Transverse colon (tissue), 4 donors: ENCODE measurements at regions not wholly inside any gene's neighbourhood (a gene's known extent, or its start where the extent isn't known, plus 50 kb on each side); places are given as distances from the start of the nearest gene placed in this dataset.

Experiments used
- DNase-seq: peaks from one replicate; pipeline ENCODE4 v3.0.0-alpha.2; 2019
- H3K27ac ChIP-seq, 4 donors: fragments of 200-600 bp; sonication (generic); 2 replicates each; pipeline ENCODE4 v1.5.1; 2016 to 2018; ENCODE audit warnings: inconsistent platforms in 4 of 4
- H3K27me3 ChIP-seq: fragments of 200-600 bp; sonication (generic); 2 replicates; pipeline ENCODE4 v1.5.1; 2017; ENCODE audit warnings: inconsistent platforms
- H3K36me3 ChIP-seq, 4 donors: fragments of 200-600 bp; sonication (generic); 2 replicates each; pipeline ENCODE4 v1.5.1; 2017 to 2019; ENCODE audit warnings: inconsistent platforms in 4 of 4
- H3K4me1 ChIP-seq, 4 donors: fragments of 200-600 bp; sonication (generic); 2 replicates each; pipeline ENCODE4 v1.5.1; 2017 to 2020; ENCODE audit warnings: inconsistent platforms in 4 of 4
- H3K4me3 ChIP-seq, 4 donors: fragments of 200-600 bp; sonication (generic); 1 replicate in 1 of 4; 2 replicates in 3 of 4; pipeline versions ENCODE4 v1.5.1 to v1.6.1; 2017 to 2019; ENCODE audit warnings: inconsistent platforms in 4 of 4
- H3K9me3 ChIP-seq, 2 donors: fragments of 200-600 bp; sonication (generic); 2 replicates each; pipeline ENCODE4 v1.5.1; 2017 to 2019; ENCODE audit warnings: inconsistent platforms in 2 of 2
- CTCF ChIP-seq, 5 experiments: fragments of 200-600 bp in 3 of 5; fragments of 450-650 bp in 2 of 5; sonication (generic) in 3 of 5; IDR thresholded peaks; 1 replicate in 2 of 5; 2 replicates in 3 of 5; pipeline ENCODE4 v1.5.1; 2016 to 2017; ENCODE audit warnings: antibody characterized with exemption in 5 of 5, inconsistent platforms in 3 of 5, mild to moderate bottlenecking in 2 of 5, moderate library complexity in 1 of 5
- EP300 ChIP-seq: sonication (generic); formaldehyde crosslinking; IDR thresholded peaks from one replicate; pipeline ENCODE4 v1.6.1; 2017; ENCODE audit warnings: antibody characterized with exemption, low read depth
- POLR2A ChIP-seq: fragments of 450-650 bp; IDR thresholded peaks from one replicate; pipeline ENCODE4 v1.6.1; 2016; ENCODE audit warnings: antibody characterized with exemption, mild to moderate bottlenecking, moderate library complexity
- POLR2AphosphoS5 ChIP-seq, 3 donors: sonication (generic); formaldehyde crosslinking; IDR thresholded peaks; one replicate each; pipeline ENCODE4 v1.6.1; 2016; ENCODE audit warnings: antibody characterized with exemption in 3 of 3
- WGBS, 2 donors: methylation state at CpG; one replicate each; pipeline ENCODE4 v1.1.5; 2018; ENCODE audit warnings: low coverage in 1 of 2; 5-methylcytosine and 5-hydroxymethylcytosine counted together
- in situ Hi-C, 4 donors: fragments of 200-750 bp; cut with MboI; loops; one replicate each; pipeline versions ENCODE4 v1.15.0 to v1.15.1; 2017; ENCODE audit warnings: low sequenced_read_pairs in 3 of 4, low pct_ligation_motif_present in 1 of 4, low pct_unique_long_range_greater_than_20kb in 1 of 4
- intact Hi-C: fragments of 100-400 bp; cut with DNase I; formaldehyde crosslinking; loops from one replicate; pipeline ENCODE4 v1.15.1; 2023; ENCODE audit warnings: low total_unique reads

- intact Hi-C loops (no loop called here), in situ Hi-C loops (no loop called here)
- Histone ChIP-seq H3K27ac (no peak overlapping the region), H3K9me3 (no peaks in the 10 kb centered on the region), H3K27me3 (no peaks in the 10 kb centered on the region), H3K4me1 (no peaks in the 10 kb centered on the region), H3K36me3 (no peaks in the 10 kb centered on the region), H3K4me3 (no peak overlapping the region)
- WGBS, 2 donors, result 55 to 63% methylated on average over 3 to 5 of the region's 5 CpGs
- DNase-seq, result no peak
- TF ChIP-seq POLR2A (no peak), CTCF (IDR thresholded peaks at IDR 0.05) (no peak), EP300 (no peak), POLR2AphosphoS5 (IDR thresholded peaks at IDR 0.05) (no peak)
Observed at GRCh38 chr6:97850458-97851212, 567.6 kb upstream of the MMS22L start.

GRCh38 chr6:97863697-97864096 is 580.7 kb upstream of the MMS22L start:
- in situ Hi-C loops, result no loop called here
- no peak overlapping the region for H3K27ac ChIP-seq
- no peaks in the 10 kb centered on the region for H3K4me1 ChIP-seq
- no peak for DNase-seq
- no peaks in the 10 kb centered on the region for H3K9me3 ChIP-seq
- TF ChIP-seq EP300 (no peak), POLR2A (no peak), POLR2AphosphoS5 (IDR thresholded peaks at IDR 0.05) (no peak), CTCF (IDR thresholded peaks at IDR 0.05) (no peak)
- H3K36me3 ChIP-seq, result no peaks in the 10 kb centered on the region
- intact Hi-C loops, result no loop called here
- H3K27me3 ChIP-seq, result no peaks in the 10 kb centered on the region
- no peak overlapping the region for H3K4me3 ChIP-seq

- no peak for TF ChIP-seq POLR2AphosphoS5 (IDR thresholded peaks at IDR 0.05)
- TF ChIP-seq POLR2A, result no peak
- TF ChIP-seq CTCF (IDR thresholded peaks at IDR 0.05), result no peak
- no peak for TF ChIP-seq EP300
- DNase-seq, result no peak
- intact Hi-C loops, result no loop called here
- H3K36me3 ChIP-seq, result no peaks in the 10 kb centered on the region
- in situ Hi-C loops, result no loop called here
- no peaks in the 10 kb centered on the region for H3K9me3 ChIP-seq
- WGBS, 2 donors, result 73 to 74% methylated on average over 4 of the region's 4 CpGs
- no peak overlapping the region for H3K27ac ChIP-seq
- no peak overlapping the region for H3K4me3 ChIP-seq
- no peaks in the 10 kb centered on the region for H3K27me3 ChIP-seq
- no peaks in the 10 kb centered on the region for H3K4me1 ChIP-seq
Observed at GRCh38 chr6:97864366-97864765, 581.4 kb upstream of the MMS22L start.

- no peak for DNase-seq
- Histone ChIP-seq H3K27ac (no peak overlapping the region), H3K4me3 (no peak overlapping the region), H3K9me3 (no peaks in the 10 kb centered on the region), H3K27me3 (no peaks in the 10 kb centered on the region), H3K4me1 (no peaks in the 10 kb centered on the region), H3K36me3 (no peaks in the 10 kb centered on the region)
- no peak for TF ChIP-seq EP300
- WGBS, 2 donors, result 50 to 56% methylated on average over 2 of the region's 2 CpGs
- in situ Hi-C loops, result no loop called here
- intact Hi-C loops, result no loop called here
Observed at GRCh38 chr6:97864826-97865225, 581.8 kb upstream of the MMS22L start.

- Histone ChIP-seq H3K9me3 (no peaks in the 10 kb centered on the region), H3K4me3 (no peak overlapping the region), H3K4me1 (no peaks in the 10 kb centered on the region), H3K36me3 (no peaks in the 10 kb centered on the region), H3K27ac (no peak overlapping the region), H3K27me3 (no peaks in the 10 kb centered on the region)
- in situ Hi-C loops (no loop called here), intact Hi-C loops (no loop called here)
- TF ChIP-seq EP300 (no peak), CTCF (IDR thresholded peaks at IDR 0.05) (no peak), POLR2AphosphoS5 (IDR thresholded peaks at IDR 0.05) (no peak), POLR2A (no peak)
- WGBS, 2 donors, result 17 to 51% methylated on average over 1 to 2 of the region's 2 CpGs
- no peak for DNase-seq
Observed at GRCh38 chr6:97865612-97866011, 582.6 kb upstream of the MMS22L start.
